Memory B cell (primary cell): ENCODE measurements at regions not wholly inside any gene's neighbourhood (a gene's known extent, or its start where the extent isn't known, plus 50 kb on each side); places are given as distances from the start of the nearest gene placed in this dataset.
"Not testable (repeated sequence)": the region's sequence is repeated elsewhere in the genome, so short reads cannot be mapped to it uniquely, and the experiment has no call there.

Source experiments
- ATAC-seq: fragments of 150-1000 bp; cut with Tn5 transposase; 2 replicates; pipeline ENCODE4 v1.10.0; 2021; ENCODE audit warnings: low read depth, mild to moderate bottlenecking, moderate library complexity
- DNase-seq, 2 donors: peaks; one replicate each; pipeline ENCODE4 v3.0.0; 2022; ENCODE audit warnings: low spot score in 2 of 2
- H3K27ac Mint-ChIP-seq: one replicate; pipeline ENCODE4 v1.8.0; 2022; ENCODE audit warnings: mild to moderate bottlenecking, moderate library complexity, mixed read lengths
- H3K27me3 Mint-ChIP-seq: one replicate; pipeline ENCODE4 v1.8.0; 2022; ENCODE audit warnings: mixed read lengths
- H3K36me3 Mint-ChIP-seq: one replicate; pipeline ENCODE4 v1.8.0; 2022; ENCODE audit warnings: mild to moderate bottlenecking, mixed read lengths
- H3K4me1 Mint-ChIP-seq: one replicate; pipeline ENCODE4 v1.8.0; 2022; ENCODE audit warnings: mixed read lengths
- H3K4me3 Mint-ChIP-seq: one replicate; pipeline ENCODE4 v1.8.0; 2022; ENCODE audit warnings: mild to moderate bottlenecking, moderate library complexity, mixed read lengths
- H3K9me3 Mint-ChIP-seq: one replicate; pipeline ENCODE4 v1.8.0; 2022; ENCODE audit warnings: mixed read lengths

GRCh38 chr9:28135549-28135948, 562.3 kb upstream of the C9orf72 start:
- Mint-ChIP-seq H3K36me3 (no peaks in the 10 kb centered on the region), H3K9me3 (no peaks in the 10 kb centered on the region), H3K4me1 (no peaks in the 10 kb centered on the region), H3K4me3 (no peak overlapping the region), H3K27ac (no peak overlapping the region), H3K27me3 (no peaks in the 10 kb centered on the region)
- DNase-seq (no peak), ATAC-seq (no peak)

GRCh38 chr9:28136113-28136512, 562.8 kb upstream of the C9orf72 start:
- no peaks in the 10 kb centered on the region for H3K27me3 Mint-ChIP-seq
- DNase-seq (no peak), ATAC-seq (no peak)
- H3K9me3 Mint-ChIP-seq = no peaks in the 10 kb centered on the region
- H3K36me3 Mint-ChIP-seq = no peaks in the 10 kb centered on the region
- H3K4me1 Mint-ChIP-seq = no peaks in the 10 kb centered on the region
- no peak overlapping the region for H3K27ac Mint-ChIP-seq
- H3K4me3 Mint-ChIP-seq = no peak overlapping the region

GRCh38 chr9:28147430-28147829, 574.1 kb upstream of the C9orf72 start:
- H3K4me3 Mint-ChIP-seq, H3K9me3 Mint-ChIP-seq, ATAC-seq, H3K36me3 Mint-ChIP-seq, H3K4me1 Mint-ChIP-seq, H3K27me3 Mint-ChIP-seq, DNase-seq, H3K27ac Mint-ChIP-seq: not testable (repeated sequence)

- not testable (repeated sequence) for H3K4me1 Mint-ChIP-seq, ATAC-seq, H3K27ac Mint-ChIP-seq, H3K36me3 Mint-ChIP-seq, H3K4me3 Mint-ChIP-seq, DNase-seq, H3K27me3 Mint-ChIP-seq, H3K9me3 Mint-ChIP-seq
These were observed 574.8 kb upstream of the C9orf72 start for GRCh38 chr9:28147923-28148597.

- H3K9me3 Mint-ChIP-seq, ATAC-seq, H3K4me1 Mint-ChIP-seq, H3K27me3 Mint-ChIP-seq, H3K36me3 Mint-ChIP-seq, DNase-seq, H3K27ac Mint-ChIP-seq, H3K4me3 Mint-ChIP-seq: not testable (repeated sequence)
These were observed 576.2 kb upstream of the C9orf72 start for GRCh38 chr9:28149361-28150050.

GRCh38 chr9:28155067-28155466, 581.8 kb upstream of the C9orf72 start:
- Mint-ChIP-seq H3K4me3 (no peak overlapping the region), H3K4me1 (no peaks in the 10 kb centered on the region), H3K27ac (no peak overlapping the region), H3K9me3 (peaks cover 1% of the 10 kb centered on the region), H3K36me3 (no peaks in the 10 kb centered on the region), H3K27me3 (no peaks in the 10 kb centered on the region)
- no peak for ATAC-seq
- DNase-seq = no peak

- ATAC-seq (no peak), DNase-seq (no peak)
- Mint-ChIP-seq H3K36me3 (no peaks in the 10 kb centered on the region), H3K4me1 (no peaks in the 10 kb centered on the region), H3K4me3 (no peak overlapping the region), H3K27ac (no peak overlapping the region), H3K9me3 (peaks cover 1% of the 10 kb centered on the region), H3K27me3 (no peaks in the 10 kb centered on the region)
These were observed 582.4 kb upstream of the C9orf72 start for GRCh38 chr9:28155671-28156070.

- no peak for DNase-seq
- Mint-ChIP-seq H3K27ac (no peak overlapping the region), H3K27me3 (no peaks in the 10 kb centered on the region), H3K4me1 (no peaks in the 10 kb centered on the region), H3K9me3 (peaks cover 5% of the 10 kb centered on the region), H3K36me3 (no peaks in the 10 kb centered on the region), H3K4me3 (no peak overlapping the region)
- ATAC-seq = no peak
These were observed 585.2 kb upstream of the C9orf72 start for GRCh38 chr9:28158451-28158850.

- Mint-ChIP-seq H3K4me3 (no peak overlapping the region), H3K27ac (no peak overlapping the region), H3K9me3 (peaks cover 5% of the 10 kb centered on the region), H3K36me3 (no peaks in the 10 kb centered on the region), H3K27me3 (no peaks in the 10 kb centered on the region), H3K4me1 (no peaks in the 10 kb centered on the region)
- DNase-seq (no peak), ATAC-seq (no peak)
These were observed 590.3 kb upstream of the C9orf72 start for GRCh38 chr9:28163619-28164018.

- Mint-ChIP-seq H3K9me3 (peaks cover 7% of the 10 kb centered on the region), H3K27me3 (no peaks in the 10 kb centered on the region), H3K4me3 (no peak overlapping the region), H3K27ac (no peak overlapping the region), H3K36me3 (no peaks in the 10 kb centered on the region), H3K4me1 (no peaks in the 10 kb centered on the region)
- DNase-seq (no peak), ATAC-seq (no peak)
These were observed 592.9 kb upstream of the C9orf72 start for GRCh38 chr9:28166179-28166578.

GRCh38 chr9:28177142-28177541, 603.9 kb upstream of the C9orf72 start:
- H3K36me3 Mint-ChIP-seq = no peaks in the 10 kb centered on the region
- peaks cover 1% of the 10 kb centered on the region for H3K9me3 Mint-ChIP-seq
- H3K27me3 Mint-ChIP-seq = no peaks in the 10 kb centered on the region
- DNase-seq (no peak), ATAC-seq (no peak)
- H3K27ac Mint-ChIP-seq = no peak overlapping the region
- no peak overlapping the region for H3K4me3 Mint-ChIP-seq
- H3K4me1 Mint-ChIP-seq = no peaks in the 10 kb centered on the region

GRCh38 chr9:28177925-28178324, 604.6 kb upstream of the C9orf72 start:
- no peaks in the 10 kb centered on the region for H3K36me3 Mint-ChIP-seq
- H3K27ac Mint-ChIP-seq = no peak overlapping the region
- no peaks in the 10 kb centered on the region for H3K4me1 Mint-ChIP-seq
- H3K4me3 Mint-ChIP-seq = no peak overlapping the region
- no peak for ATAC-seq
- no peaks in the 10 kb centered on the region for H3K27me3 Mint-ChIP-seq
- DNase-seq = no peak
- peaks cover 1% of the 10 kb centered on the region for H3K9me3 Mint-ChIP-seq

GRCh38 chr9:28179893-28180292, 606.6 kb upstream of the C9orf72 start:
- Mint-ChIP-seq H3K9me3 (peaks cover 1% of the 10 kb centered on the region), H3K27me3 (no peaks in the 10 kb centered on the region), H3K27ac (no peak overlapping the region), H3K4me1 (no peaks in the 10 kb centered on the region), H3K36me3 (no peaks in the 10 kb centered on the region), H3K4me3 (no peak overlapping the region)
- DNase-seq = no peak
- no peak for ATAC-seq

- DNase-seq (no peak), ATAC-seq (no peak)
- H3K4me3 Mint-ChIP-seq = no peak overlapping the region
- H3K9me3 Mint-ChIP-seq = peaks cover 3% of the 10 kb centered on the region
- H3K36me3 Mint-ChIP-seq = no peaks in the 10 kb centered on the region
- H3K27ac Mint-ChIP-seq = no peak overlapping the region
- no peaks in the 10 kb centered on the region for H3K27me3 Mint-ChIP-seq
- H3K4me1 Mint-ChIP-seq = no peaks in the 10 kb centered on the region
These were observed 617.7 kb upstream of the C9orf72 start for GRCh38 chr9:28190981-28191380.

- H3K4me3 Mint-ChIP-seq = no peak overlapping the region
- no peak for DNase-seq
- H3K27me3 Mint-ChIP-seq = no peaks in the 10 kb centered on the region
- no peak for ATAC-seq
- no peaks in the 10 kb centered on the region for H3K36me3 Mint-ChIP-seq
- H3K27ac Mint-ChIP-seq = no peak overlapping the region
- peaks cover 2% of the 10 kb centered on the region for H3K9me3 Mint-ChIP-seq
- no peaks in the 10 kb centered on the region for H3K4me1 Mint-ChIP-seq
These were observed 624.4 kb upstream of the C9orf72 start for GRCh38 chr9:28197653-28198052.
